ENCODE measurements at regions not wholly inside any gene's neighbourhood (a gene's known extent, or its start where the extent isn't known, plus 50 kb on each side); places are given as distances from the start of the nearest gene placed in this dataset.

- no peak for ATAC-seq
These were observed 53.4 kb downstream of the GAS1 start for GRCh38 chr9:86893811-86894490.

- no peak for ATAC-seq
These were observed 54.7 kb downstream of the GAS1 start for GRCh38 chr9:86892576-86892975.

- ATAC-seq, result no peak
These were observed 55.3 kb downstream of the GAS1 start for GRCh38 chr9:86891886-86892437.

DNA sequence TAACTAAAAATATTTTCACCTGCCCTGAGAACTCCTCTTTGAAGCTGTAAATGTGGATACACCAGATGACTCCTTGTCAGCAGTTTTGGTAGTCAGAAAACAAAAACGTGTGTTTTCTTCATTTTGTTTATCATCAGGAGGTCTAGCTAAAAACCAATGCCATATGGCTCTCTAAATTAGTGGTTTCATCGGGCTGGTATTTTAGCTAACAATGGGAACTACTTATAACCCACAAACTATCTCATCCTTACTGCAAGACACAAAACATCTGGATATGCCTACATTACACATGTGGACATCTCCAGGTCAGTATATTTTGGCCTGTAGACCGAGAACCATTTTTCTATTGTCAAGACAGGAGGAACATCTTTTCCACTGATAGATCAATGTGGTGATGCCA, 56.2 kb downstream of the GAS1 start:
- no peak for ATAC-seq

- no peak for ATAC-seq
These were observed 62.1 kb downstream of the GAS1 start for GRCh38 chr9:86885232-86885631.

DNA sequence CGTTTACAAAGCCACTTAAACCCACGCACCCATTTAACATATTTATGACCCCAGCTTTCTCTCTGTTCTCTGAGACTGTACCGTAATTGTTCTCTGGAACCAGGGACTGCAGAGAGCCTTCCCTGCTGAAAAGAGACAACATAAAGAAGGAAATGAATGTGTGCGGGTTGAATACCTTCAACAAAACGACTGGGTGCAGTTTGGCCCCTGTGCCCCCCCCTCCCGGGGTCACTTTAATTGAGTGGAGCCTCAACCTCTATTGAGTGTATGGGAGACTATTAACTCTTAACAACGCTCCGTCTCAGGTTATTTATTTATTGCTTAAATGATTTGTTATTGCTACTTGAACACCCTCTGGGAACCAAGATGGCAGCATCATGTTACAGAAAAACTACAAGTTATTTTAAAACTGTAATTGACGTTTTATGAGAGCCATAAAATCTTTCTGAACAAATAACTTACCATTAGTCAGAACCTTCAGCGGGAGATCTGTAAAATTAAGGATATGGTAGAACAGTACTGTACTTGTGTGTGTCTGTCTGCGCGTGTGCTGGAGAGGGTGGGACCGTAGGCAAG, 70.6 kb downstream of the GAS1 start:
- ATAC-seq, result no peak

GRCh38 chr9:86868616-86869015, 78.7 kb downstream of the GAS1 start:
- ATAC-seq, result no peak

DNA sequence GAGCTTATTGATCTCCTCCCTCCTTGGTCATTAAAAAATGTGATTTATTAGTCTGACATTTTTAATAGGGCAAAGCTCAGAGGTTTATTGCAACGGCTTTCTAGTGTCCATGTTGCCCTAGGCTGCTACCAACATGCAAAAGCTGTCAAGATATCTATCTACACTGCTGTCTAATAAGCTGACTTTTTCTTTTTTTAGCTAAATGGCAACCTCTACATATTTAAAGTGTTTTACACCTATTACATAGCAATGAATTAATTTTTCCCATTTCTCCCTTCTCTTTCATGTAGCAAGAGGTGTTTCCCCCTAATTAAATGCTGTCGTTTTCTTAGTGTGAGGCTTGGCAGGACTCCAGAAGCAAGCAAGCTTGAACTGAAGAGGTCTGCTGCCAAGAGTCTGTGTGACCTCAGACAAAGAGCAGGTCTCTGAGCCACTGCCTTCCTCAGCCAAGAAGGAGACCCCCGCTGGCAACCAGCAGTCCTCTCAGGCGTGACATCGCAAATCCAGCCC, 79.4 kb downstream of the GAS1 start:
- no peak for ATAC-seq

- ATAC-seq, result no peak
These were observed 81.4 kb downstream of the GAS1 start for GRCh38 chr9:86865952-86866351.

- ATAC-seq, result no peak
These were observed 87.3 kb downstream of the GAS1 start for GRCh38 chr9:86860006-86860405.

- no peak for ATAC-seq
These were observed 88.2 kb downstream of the GAS1 start for GRCh38 chr9:86859056-86859455.

DNA sequence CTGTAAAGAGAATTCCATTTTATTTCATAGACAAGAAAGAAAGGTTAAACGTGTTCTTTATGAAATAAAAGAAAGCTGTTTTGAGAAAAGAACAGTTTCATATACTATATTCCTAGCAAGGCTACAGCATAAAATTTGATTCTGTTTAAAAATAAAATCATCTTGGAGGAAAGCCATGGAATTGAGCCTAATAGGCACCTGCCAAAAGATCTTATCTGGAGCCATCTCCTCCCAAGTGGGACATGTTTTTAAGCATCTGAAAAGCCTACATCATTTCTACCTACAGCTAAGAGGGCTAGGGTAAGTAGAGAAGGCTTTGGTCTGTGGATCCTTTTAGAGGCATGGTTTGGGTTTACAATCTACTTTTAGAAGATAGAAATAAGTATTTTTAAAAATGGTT, 89.3 kb downstream of the GAS1 start:
- no peak for ATAC-seq

- no peak for ATAC-seq
These were observed 91.0 kb downstream of the GAS1 start for GRCh38 chr9:86856259-86856658.

- no peak for ATAC-seq
These were observed 92.3 kb downstream of the GAS1 start for GRCh38 chr9:86854898-86855523.

GRCh38 chr9:86846656-86847055, 100.7 kb downstream of the GAS1 start:
- no peak for ATAC-seq

GRCh38 chr9:86843206-86843605, 104.1 kb downstream of the GAS1 start:
- no peak for ATAC-seq

DNA sequence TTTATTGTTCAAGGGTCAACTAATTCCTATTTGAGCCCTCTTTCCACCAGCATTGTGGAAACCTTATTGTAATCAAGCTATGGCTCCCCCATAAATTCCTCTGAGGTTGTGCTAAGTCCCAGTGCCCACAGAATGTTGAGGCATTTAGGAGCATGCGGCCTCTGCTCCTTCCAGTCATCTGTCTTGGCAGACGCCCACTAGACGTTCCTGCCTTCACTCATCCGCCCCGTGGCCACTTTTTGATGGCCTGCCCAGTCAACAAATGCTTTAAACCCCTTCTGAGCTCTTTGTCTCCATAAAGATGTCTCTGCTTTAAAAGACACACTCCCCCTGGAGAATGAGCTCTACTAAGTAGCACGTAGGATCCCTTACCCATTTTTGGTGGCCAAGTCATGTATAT, 104.7 kb downstream of the GAS1 start:
- ATAC-seq, result no peak

DNA sequence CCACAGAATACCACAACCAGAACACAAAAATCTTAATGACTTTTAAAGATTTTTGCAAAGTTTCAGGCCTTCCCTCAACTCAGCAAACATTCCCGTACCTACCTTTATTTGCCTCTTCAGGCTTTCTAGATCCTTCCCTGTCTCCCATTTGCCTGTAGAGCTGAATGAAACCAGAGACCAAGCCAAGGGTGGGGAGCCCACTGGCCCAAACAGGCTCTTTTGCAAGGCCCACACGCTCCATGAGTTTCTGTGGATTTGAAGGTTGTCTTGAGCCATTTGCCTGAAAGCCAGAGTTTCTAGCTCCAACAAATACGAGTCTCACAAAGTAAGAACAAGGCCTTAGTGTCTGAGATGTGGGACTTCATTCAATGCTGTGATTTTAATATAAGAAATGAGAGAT, 107.8 kb downstream of the GAS1 start:
- no peak for ATAC-seq

DNA sequence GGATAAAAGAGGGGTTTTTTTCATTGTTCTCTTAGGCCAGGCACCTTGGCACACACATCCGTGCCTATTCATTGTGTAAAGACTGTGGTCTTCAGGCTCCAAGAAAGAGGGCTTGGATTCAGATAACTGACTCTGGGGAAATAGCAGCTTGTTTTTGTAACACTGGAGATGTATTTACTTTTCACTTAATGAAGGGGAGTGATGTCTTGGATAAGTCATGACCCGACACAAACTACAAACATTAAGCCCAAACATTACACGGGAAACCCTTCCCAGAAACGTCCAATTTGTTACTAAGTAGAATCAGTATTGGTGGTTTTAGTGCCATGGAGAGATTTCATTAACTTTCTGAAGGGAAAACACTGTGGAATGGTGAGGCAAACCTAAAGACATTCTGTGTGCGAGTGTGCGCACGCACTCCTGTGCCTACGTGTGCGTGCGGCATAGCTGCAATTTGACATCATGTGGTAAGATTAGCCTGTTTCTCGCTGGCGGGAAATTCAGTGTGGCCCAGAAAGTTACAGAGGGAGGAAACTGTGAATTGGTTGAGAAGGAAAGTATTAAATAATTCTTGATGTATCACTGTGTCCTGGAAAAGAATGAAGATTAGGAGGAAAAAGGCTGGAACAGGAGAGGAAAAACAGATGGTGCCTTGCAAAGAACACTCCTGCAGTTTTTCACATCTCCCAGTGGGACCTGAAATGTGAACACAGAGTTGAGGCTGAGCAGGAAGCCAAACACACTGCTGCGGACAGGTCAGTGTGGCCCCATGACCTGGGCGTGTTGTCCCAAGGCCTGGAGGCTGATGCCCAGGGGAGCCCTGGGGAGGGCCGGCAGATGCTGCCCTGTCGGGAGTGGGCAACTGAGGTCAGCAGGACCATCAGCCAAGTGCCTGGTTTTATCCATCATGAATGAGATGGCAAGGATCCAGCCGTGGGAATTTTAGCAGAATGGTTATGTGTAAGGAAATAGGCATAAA, 108.5 kb downstream of the GAS1 start:
- ATAC-seq, result no peak

GRCh38 chr9:86837345-86837744, 110.0 kb downstream of the GAS1 start:
- no peak for ATAC-seq

- no peak for ATAC-seq
These were observed 110.5 kb downstream of the GAS1 start for GRCh38 chr9:86836797-86837196.

DNA sequence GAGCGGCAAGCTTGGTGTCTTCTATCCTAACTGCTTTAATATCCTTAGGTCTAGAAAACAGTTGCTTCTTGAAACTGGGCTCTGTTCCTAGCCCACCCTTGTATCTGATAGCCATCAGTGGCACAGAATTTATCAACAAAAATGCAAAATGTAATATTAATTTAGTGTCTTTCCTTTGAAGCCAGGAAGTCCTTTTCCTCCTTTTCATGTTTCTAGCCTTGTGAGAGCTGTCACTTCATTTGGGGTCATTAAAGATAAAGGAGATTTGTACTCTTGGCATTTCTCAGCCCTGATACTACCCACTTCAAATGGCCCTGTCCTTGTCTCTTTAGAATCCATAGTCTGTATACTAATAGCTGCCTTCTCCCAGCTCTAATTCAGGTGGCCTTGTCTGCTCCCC, 111.0 kb downstream of the GAS1 start:
- ATAC-seq, result no peak

DNA sequence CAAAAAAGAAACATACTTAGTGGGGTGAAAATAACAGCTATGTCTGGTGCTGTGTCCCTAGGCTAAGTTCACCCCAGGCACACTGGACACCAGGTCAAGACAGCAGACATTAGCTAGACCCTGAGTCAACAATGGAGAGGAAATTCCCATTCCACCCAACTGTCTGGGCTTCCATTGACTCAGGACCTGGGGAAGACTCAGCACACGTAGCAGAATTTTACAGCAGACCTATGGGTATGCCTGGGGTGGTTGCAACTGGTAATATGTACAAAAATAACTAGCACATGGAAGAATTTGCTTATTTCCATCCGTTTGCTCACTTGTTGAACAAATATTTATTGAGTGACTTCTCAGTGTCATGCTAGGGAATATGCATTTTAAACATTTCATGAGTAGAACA, 117.0 kb downstream of the GAS1 start:
- no peak for ATAC-seq

Data from activated CD4-positive, CD25-positive, alpha-beta regulatory T cell treated with anti-CD3 and anti-CD28 coated beads, Interleukin-2, amount 50 U/mL, for 24 hours (primary cell).